ENCODE measurements at regions not wholly inside any gene's neighbourhood (a gene's known extent, or its start where the extent isn't known, plus 50 kb on each side); places are given as distances from the start of the nearest gene placed in this dataset.

DNA sequence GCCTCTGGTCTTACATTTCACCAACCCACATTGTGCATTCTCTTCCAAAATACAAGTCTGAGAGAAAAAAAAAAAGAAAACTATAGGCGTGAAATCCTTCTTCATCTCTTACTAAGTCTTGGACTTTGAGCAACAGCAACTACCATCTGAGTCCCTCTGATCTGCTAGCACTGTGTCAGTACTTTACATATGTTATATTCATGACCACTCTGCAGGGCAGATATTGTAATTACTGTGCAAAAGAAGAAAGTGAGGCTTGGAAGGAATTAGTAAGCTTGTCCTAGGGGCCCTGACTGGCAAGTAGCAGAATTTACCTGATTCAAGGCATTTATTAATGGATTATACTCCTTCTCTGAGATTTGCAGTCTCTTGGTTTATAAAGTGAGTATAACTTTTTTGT lies 52.7 kb upstream of the EED start:
- H3K79me2 ChIP-seq (ENCODE audit: insufficient read depth), result no peaks in the 10 kb centered on the region
- H3K36me3 ChIP-seq (replicated peaks in 1 of 2; ENCODE audit: control insufficient read depth in 1 of 2, insufficient read depth in 2 of 2, low read length in 1 of 2), result no peaks in the 10 kb centered on the region
- H3K27me3 ChIP-seq (ENCODE audit: insufficient read depth), result no peaks in the 10 kb centered on the region
- H4K20me1 ChIP-seq (ENCODE audit: insufficient read depth), result no peaks in the 10 kb centered on the region
- H3K4me3 ChIP-seq (ENCODE audit: low read depth in 2 of 2, low read length in 1 of 2), result no peak overlapping the region
- H3F3A ChIP-seq (replicated peaks; ENCODE audit: insufficient read depth), result no peaks in the 10 kb centered on the region
- H3K4me2 ChIP-seq, result no peak overlapping the region
- no peaks in the 10 kb centered on the region for H3K9me2 ChIP-seq
- WGBS (ENCODE audit: low lambda C conversion rate), result 86% methylated on average over 1 of the region's 1 CpG
- no peak overlapping the region for H3K9ac ChIP-seq
- H2AFZ ChIP-seq (ENCODE audit: low read depth), result no peak overlapping the region
- no peaks in the 10 kb centered on the region; a peak in 3 of 4 replicates for H3K4me1 ChIP-seq (ENCODE audit: control insufficient read depth in 1 of 2, insufficient read depth in 2 of 2, low read depth in 1 of 2, low read length in 1 of 2)
- CTCF ChIA-PET, result interaction anchor here (6.1 kb wide), 1 partner anchor 150 kb away, joined by 49 read pairs; no protein-coding TSS in a partner anchor
- TF ChIP-seq GABPA (IDR thresholded peaks at IDR 0.05; ENCODE audit: low read depth), result no peak
- TF ChIP-seq, protein P1, sequence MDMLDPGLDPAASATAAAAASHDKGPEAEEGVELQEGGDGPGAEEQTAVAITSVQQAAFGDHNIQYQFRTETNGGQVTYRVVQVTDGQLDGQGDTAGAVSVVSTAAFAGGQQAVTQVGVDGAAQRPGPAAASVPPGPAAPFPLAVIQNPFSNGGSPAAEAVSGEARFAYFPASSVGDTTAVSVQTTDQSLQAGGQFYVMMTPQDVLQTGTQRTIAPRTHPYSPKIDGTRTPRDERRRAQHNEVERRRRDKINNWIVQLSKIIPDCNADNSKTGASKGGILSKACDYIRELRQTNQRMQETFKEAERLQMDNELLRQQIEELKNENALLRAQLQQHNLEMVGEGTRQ (IDR thresholded peaks at IDR 0.05; ENCODE audit: borderline replicate concordance, low read depth, low read length), result no peak
- no peak for TF ChIP-seq TEAD4 (IDR thresholded peaks at IDR 0.05; ENCODE audit: borderline replicate concordance, insufficient read depth)
- no peak for TF ChIP-seq FOSL2 (IDR thresholded peaks at IDR 0.05; ENCODE audit: borderline replicate concordance, low read depth)
- TF ChIP-seq, protein P2, sequence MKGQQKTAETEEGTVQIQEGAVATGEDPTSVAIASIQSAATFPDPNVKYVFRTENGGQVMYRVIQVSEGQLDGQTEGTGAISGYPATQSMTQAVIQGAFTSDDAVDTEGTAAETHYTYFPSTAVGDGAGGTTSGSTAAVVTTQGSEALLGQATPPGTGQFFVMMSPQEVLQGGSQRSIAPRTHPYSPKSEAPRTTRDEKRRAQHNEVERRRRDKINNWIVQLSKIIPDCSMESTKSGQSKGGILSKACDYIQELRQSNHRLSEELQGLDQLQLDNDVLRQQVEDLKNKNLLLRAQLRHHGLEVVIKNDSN (IDR thresholded peaks at IDR 0.05; ENCODE audit: borderline replicate concordance, low read depth), result no peak
- TF ChIP-seq CHD2 (IDR thresholded peaks at IDR 0.05; ENCODE audit: low read length, partially characterized antibody), result no peak
- no peak for TF ChIP-seq RXRA (IDR thresholded peaks at IDR 0.05; ENCODE audit: borderline replicate concordance, low read depth)
- TF ChIP-seq NFIC (IDR thresholded peaks at IDR 0.05; ENCODE audit: borderline replicate concordance), result no peak
- TF ChIP-seq RAD21 (IDR thresholded peaks at IDR 0.05; ENCODE audit: low read length), result no peak
- no peak for TF ChIP-seq ELF1 (IDR thresholded peaks at IDR 0.05)
- TF ChIP-seq SIN3A (IDR thresholded peaks at IDR 0.05; ENCODE audit: borderline replicate concordance, low read depth, low read length), result no peak
- no peak for TF ChIP-seq EP300 (IDR thresholded peaks at IDR 0.05; ENCODE audit: borderline replicate concordance in 1 of 2, low read depth in 1 of 2, low read length in 1 of 2)
- no peak for TF ChIP-seq RFX5 (IDR thresholded peaks at IDR 0.05; ENCODE audit: low read length)
- TF ChIP-seq FOXM1 (IDR thresholded peaks at IDR 0.05; ENCODE audit: low read depth), result no peak
- DNase-seq, result no peak
- H3K9me3 ChIP-seq, result no peaks in the 10 kb centered on the region
- POLR2A ChIA-PET, result no interaction called here
- H3K27ac ChIP-seq (ENCODE audit: low read depth in 2 of 2, low read length in 1 of 2), result no peak overlapping the region

DNA sequence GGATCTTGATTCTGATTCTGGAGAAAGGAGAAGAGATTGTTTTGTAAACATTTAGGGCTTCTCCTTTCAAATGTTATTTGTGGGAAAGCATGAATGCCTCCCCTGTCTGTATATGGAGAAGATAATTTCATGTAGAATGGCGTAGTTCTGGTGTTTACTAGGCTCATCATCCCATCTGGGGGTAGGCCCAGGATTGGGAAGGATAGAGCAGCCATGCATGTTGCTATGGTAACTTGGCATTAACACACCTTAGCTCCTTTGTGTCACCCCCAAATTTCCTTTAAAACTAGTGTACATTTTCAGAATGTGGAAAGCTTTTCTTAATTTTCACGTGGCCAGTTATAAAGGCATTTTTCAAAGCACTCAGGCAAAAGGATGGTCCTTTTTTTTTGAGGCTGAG lies 57.5 kb upstream of the EED start:
- no peaks in the 10 kb centered on the region for H4K20me1 ChIP-seq (ENCODE audit: insufficient read depth)
- TF ChIP-seq, protein P3, sequence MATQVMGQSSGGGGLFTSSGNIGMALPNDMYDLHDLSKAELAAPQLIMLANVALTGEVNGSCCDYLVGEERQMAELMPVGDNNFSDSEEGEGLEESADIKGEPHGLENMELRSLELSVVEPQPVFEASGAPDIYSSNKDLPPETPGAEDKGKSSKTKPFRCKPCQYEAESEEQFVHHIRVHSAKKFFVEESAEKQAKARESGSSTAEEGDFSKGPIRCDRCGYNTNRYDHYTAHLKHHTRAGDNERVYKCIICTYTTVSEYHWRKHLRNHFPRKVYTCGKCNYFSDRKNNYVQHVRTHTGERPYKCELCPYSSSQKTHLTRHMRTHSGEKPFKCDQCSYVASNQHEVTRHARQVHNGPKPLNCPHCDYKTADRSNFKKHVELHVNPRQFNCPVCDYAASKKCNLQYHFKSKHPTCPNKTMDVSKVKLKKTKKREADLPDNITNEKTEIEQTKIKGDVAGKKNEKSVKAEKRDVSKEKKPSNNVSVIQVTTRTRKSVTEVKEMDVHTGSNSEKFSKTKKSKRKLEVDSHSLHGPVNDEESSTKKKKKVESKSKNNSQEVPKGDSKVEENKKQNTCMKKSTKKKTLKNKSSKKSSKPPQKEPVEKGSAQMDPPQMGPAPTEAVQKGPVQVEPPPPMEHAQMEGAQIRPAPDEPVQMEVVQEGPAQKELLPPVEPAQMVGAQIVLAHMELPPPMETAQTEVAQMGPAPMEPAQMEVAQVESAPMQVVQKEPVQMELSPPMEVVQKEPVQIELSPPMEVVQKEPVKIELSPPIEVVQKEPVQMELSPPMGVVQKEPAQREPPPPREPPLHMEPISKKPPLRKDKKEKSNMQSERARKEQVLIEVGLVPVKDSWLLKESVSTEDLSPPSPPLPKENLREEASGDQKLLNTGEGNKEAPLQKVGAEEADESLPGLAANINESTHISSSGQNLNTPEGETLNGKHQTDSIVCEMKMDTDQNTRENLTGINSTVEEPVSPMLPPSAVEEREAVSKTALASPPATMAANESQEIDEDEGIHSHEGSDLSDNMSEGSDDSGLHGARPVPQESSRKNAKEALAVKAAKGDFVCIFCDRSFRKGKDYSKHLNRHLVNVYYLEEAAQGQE (IDR thresholded peaks at IDR 0.05; ENCODE audit: low read depth, low read length), result no peak
- no peak overlapping the region for H2AFZ ChIP-seq (ENCODE audit: low read depth)
- H3K79me2 ChIP-seq (ENCODE audit: insufficient read depth), result no peaks in the 10 kb centered on the region
- no peaks in the 10 kb centered on the region for H3K36me3 ChIP-seq (replicated peaks in 1 of 2; ENCODE audit: control insufficient read depth in 1 of 2, insufficient read depth in 2 of 2, low read length in 1 of 2)
- H3K4me3 ChIP-seq (ENCODE audit: low read depth in 2 of 2, low read length in 1 of 2), result no peak overlapping the region
- H3K9me2 ChIP-seq, result no peaks in the 10 kb centered on the region
- no peak overlapping the region for H3K27ac ChIP-seq (ENCODE audit: low read depth in 2 of 2, low read length in 1 of 2)
- H3K4me2 ChIP-seq, result no peak overlapping the region
- POLR2A ChIA-PET, result no interaction called here
- no peaks in the 10 kb centered on the region for H3F3A ChIP-seq (replicated peaks; ENCODE audit: insufficient read depth)
- H3K4me1 ChIP-seq (ENCODE audit: control insufficient read depth in 1 of 2, insufficient read depth in 2 of 2, low read depth in 1 of 2, low read length in 1 of 2), result no peaks in the 10 kb centered on the region; a peak in 1 of 4 replicates
- WGBS (ENCODE audit: low lambda C conversion rate), result 85% methylated on average over 2 of the region's 2 CpGs
- no peaks in the 10 kb centered on the region for H3K27me3 ChIP-seq (ENCODE audit: insufficient read depth)
- H3K9me3 ChIP-seq, result no peaks in the 10 kb centered on the region
- H3K9ac ChIP-seq, result no peak overlapping the region
- CTCF ChIA-PET, result interaction anchor here (1.5 kb wide), 1 partner anchor 332 kb away, joined by 3 read pairs; the partner anchor contains the start of gene CCDC83
- no peak for DNase-seq

All from SK-N-SH (cell line).